A673 (cell line): ENCODE measurements at regions not wholly inside any gene's neighbourhood (a gene's known extent, or its start where the extent isn't known, plus 50 kb on each side); places are given as distances from the start of the nearest gene placed in this dataset.

Experiments
- BruUV-seq: library from RNA; stranded (reverse); fragments of 400-500 nt; replicated peaks from 2 replicates; lab custom pipeline; 2021; lab: Mats Ljungman, UMichigan
- CTCF ChIA-PET: fragments of 300-600 bp; sonication (Branson Sonifier 250); formaldehyde crosslinking; loops from one replicate; lab custom pipeline; 2022; ENCODE audit warnings: antibody characterized with exemption; lab: Charles Lee
- POLR2A ChIA-PET: fragments of 300-600 bp; sonication (Branson Sonifier 250); formaldehyde crosslinking; loops from one replicate; lab custom pipeline; 2022; ENCODE audit warnings: antibody characterized with exemption; ENCODE audit not compliant: low non-redundant PET; lab: Charles Lee
- DNase-seq: peaks from one replicate; pipeline ENCODE4 v3.0.0-alpha.2; 2015; ENCODE audit warnings: low spot score
- H3K27ac ChIP-seq: fragments of 200-600 bp; sonication (generic); 2 replicates; pipeline ENCODE4 v1.5.1; 2016; ENCODE audit warnings: mixed run types, low read depth, mild to moderate bottlenecking, mixed read lengths, antibody characterized with exemption, low read length; ENCODE audit not compliant: poor library complexity, severe bottlenecking
- H3K27me3 ChIP-seq: fragments of 200-600 bp; sonication (generic); replicated peaks from 2 replicates; pipeline ENCODE4 v1.6.1; 2017; ENCODE audit warnings: mixed run types, low read depth, mild to moderate bottlenecking, mixed read lengths, antibody characterized with exemption, low read length; ENCODE audit not compliant: insufficient read depth, poor library complexity
- H3K36me3 ChIP-seq: fragments of 200-600 bp; sonication (generic); 2 replicates; pipeline ENCODE4 v1.6.1; 2016; ENCODE audit warnings: mixed run types, mild to moderate bottlenecking, mixed read lengths, antibody characterized with exemption, low read length; ENCODE audit not compliant: insufficient read depth, poor library complexity, severe bottlenecking
- H3K4me1 ChIP-seq: fragments of 200-600 bp; sonication (generic); 2 replicates; pipeline ENCODE4 v1.6.1; 2017; ENCODE audit warnings: mixed run types, mild to moderate bottlenecking, mixed read lengths, antibody characterized with exemption, low read length; ENCODE audit not compliant: insufficient read depth, poor library complexity, severe bottlenecking
- H3K4me3 ChIP-seq: fragments of 200-600 bp; sonication (generic); 2 replicates; pipeline ENCODE4 v1.5.1; 2016; ENCODE audit warnings: low read depth, mixed run types, mild to moderate bottlenecking, mixed read lengths, low read length; ENCODE audit not compliant: poor library complexity, severe bottlenecking
- H3K9me3 ChIP-seq: fragments of 200-600 bp; sonication (generic); 2 replicates; pipeline ENCODE4 v1.6.1; 2016; ENCODE audit warnings: mixed run types, low read depth, mild to moderate bottlenecking, mixed read lengths, antibody characterized with exemption, low read length; ENCODE audit not compliant: poor library complexity, severe bottlenecking
- EZH2 ChIP-seq: fragments of 200-600 bp; sonication (generic); IDR thresholded peaks from 2 replicates; pipeline ENCODE4 v1.6.1; 2017; ENCODE audit warnings: borderline replicate concordance, low read depth, mild to moderate bottlenecking, mixed read lengths, antibody characterized with exemption, low read length; ENCODE audit not compliant: poor library complexity, severe bottlenecking
- intact Hi-C: fragments of 100-400 bp; cut with micrococcal nuclease; formaldehyde crosslinking; loops from one replicate; pipeline ENCODE4 v1.10.0; 2022; ENCODE audit not compliant: unreplicated experiment
- TF ChIP-seq, protein P1 (sequence below): fragments of 300-800, 200-600 bp; sonication (generic); conservative IDR thresholded peaks from 2 replicates; pipeline ENCODE4 v1.5.1; 2017; ENCODE audit warnings: low read depth, mild to moderate bottlenecking, antibody characterized with exemption, low read length, moderate library complexity, mixed read lengths

DNA sequence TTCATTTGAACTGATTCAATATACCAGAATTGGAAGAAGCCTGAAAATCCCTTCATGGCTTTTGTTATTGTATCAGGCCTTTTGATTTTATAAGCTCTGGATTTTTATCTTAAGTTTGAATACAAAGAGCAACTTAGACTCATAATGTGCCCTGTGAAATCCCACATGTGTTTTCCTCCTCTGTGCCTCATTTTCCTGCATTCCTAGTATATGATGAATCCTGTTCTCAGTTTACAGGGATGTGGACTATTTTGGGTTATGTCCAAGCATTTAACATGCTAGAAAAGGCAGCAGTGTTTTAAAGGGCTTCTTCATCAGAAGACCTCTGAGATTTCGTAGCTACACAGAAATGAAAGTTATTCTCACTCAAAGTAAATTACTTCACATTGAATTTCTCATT is 455.0 kb downstream of the RFPL4B start:
- peak; percentile 7 for DNase-seq
- Histone ChIP-seq H3K4me3 (no peak overlapping the region), H3K27ac (no peak overlapping the region), H3K27me3 (no peaks in the 10 kb centered on the region), H3K9me3 (no peaks in the 10 kb centered on the region), H3K4me1 (no peaks in the 10 kb centered on the region), H3K36me3 (no peaks in the 10 kb centered on the region)
- no peak for TF ChIP-seq EZH2
- TF ChIP-seq, protein P1, sequence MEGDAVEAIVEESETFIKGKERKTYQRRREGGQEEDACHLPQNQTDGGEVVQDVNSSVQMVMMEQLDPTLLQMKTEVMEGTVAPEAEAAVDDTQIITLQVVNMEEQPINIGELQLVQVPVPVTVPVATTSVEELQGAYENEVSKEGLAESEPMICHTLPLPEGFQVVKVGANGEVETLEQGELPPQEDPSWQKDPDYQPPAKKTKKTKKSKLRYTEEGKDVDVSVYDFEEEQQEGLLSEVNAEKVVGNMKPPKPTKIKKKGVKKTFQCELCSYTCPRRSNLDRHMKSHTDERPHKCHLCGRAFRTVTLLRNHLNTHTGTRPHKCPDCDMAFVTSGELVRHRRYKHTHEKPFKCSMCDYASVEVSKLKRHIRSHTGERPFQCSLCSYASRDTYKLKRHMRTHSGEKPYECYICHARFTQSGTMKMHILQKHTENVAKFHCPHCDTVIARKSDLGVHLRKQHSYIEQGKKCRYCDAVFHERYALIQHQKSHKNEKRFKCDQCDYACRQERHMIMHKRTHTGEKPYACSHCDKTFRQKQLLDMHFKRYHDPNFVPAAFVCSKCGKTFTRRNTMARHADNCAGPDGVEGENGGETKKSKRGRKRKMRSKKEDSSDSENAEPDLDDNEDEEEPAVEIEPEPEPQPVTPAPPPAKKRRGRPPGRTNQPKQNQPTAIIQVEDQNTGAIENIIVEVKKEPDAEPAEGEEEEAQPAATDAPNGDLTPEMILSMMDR, result no peak
- POLR2A ChIA-PET, result no interaction called here
- intact Hi-C loops, result no loop called here
- CTCF ChIA-PET, result no interaction called here
- BruUV-seq, result no TSS peak

DNA sequence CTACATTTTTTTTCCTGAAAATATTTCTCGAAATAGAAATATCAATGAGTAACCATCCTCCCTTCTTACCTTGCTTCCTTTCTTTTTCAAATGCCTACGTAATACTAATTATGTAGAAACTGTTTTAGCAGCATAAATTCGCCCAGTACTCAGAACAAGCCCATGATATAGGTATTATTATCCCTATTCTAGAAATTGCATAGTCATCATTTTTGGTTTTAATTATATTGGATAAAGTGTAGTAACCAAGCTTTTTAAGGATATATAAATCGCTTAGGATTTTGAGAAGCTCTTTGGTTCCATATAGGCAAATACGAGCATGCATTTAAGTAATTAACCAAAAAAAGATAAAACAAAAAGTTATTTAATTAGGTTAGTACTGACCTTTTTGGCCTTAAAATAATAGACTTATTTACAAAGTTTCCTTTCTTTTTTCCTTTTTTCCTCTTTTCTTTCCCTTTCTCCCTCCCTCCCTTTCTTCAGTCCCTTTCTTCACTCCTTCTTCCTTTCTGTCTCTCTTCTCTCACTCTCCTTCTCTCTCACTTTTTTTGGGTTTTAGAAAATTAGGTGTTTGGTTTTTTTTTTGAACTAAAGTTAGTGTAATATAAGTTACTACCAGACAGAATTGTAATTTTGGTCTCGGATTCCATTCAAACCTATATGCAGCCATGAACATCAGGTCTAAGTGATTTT is 457.7 kb downstream of the RFPL4B start:
- Histone ChIP-seq H3K27ac (no peak overlapping the region), H3K27me3 (no peaks in the 10 kb centered on the region), H3K9me3 (no peaks in the 10 kb centered on the region), H3K36me3 (no peaks in the 10 kb centered on the region), H3K4me3 (no peak overlapping the region), H3K4me1 (no peaks in the 10 kb centered on the region)
- BruUV-seq, result no TSS peak
- POLR2A ChIA-PET, result no interaction called here
- CTCF ChIA-PET, result no interaction called here
- intact Hi-C loops, result no loop called here
- no peak for DNase-seq
- TF ChIP-seq EZH2, result no peak
- TF ChIP-seq, protein P1, result no peak

DNA sequence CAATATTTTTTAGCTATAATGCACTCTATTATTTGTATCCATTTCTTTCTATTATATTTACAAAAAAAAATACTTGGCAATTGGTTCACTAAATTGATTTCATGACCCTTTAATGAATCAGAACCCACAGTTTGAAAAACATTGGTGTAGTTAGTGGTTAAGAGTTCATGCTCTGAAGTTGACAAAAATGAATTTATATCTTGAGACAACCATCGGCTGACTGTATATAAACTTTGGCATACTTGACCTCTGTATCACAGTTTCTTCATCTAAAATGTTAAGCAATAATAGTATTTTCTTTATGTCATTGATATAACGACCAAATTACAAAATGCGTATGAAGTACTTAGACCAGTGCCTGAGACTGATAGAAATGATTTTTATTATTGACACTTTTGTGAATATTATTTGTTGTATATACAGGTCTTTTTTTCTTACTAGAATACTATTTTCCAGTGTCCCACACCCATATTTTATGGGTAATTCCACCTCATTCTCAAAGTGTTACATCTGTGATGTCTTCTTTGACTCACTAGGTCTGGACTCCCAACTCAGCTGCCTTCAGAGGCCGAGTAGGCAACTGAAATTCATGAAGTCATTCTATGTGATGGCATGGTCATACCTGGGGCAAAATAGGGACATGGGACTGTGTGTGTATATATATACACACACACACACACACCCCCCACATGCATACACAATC is 459.2 kb downstream of the RFPL4B start:
- Histone ChIP-seq H3K9me3 (no peaks in the 10 kb centered on the region), H3K27ac (no peak overlapping the region), H3K36me3 (no peaks in the 10 kb centered on the region), H3K27me3 (no peaks in the 10 kb centered on the region), H3K4me1 (no peaks in the 10 kb centered on the region), H3K4me3 (no peak overlapping the region)
- no peak for DNase-seq
- intact Hi-C loops, result no loop called here
- TF ChIP-seq, protein P1, result no peak
- no peak for TF ChIP-seq EZH2
- ChIA-PET POLR2A (no interaction called here), CTCF (no interaction called here)
- BruUV-seq, result no TSS peak
